HG03066 (cell line): ENCODE measurements at regions not wholly inside any gene's neighbourhood (a gene's known extent, or its start where the extent isn't known, plus 50 kb on each side); places are given as distances from the start of the nearest gene placed in this dataset.

Source experiments
- ATAC-seq: cut with Tn5 transposase; IDR thresholded peaks from one replicate; pipeline ENCODE4 v1.9.1; 2021; ENCODE audit warnings: low read depth; ENCODE audit not compliant: unreplicated experiment

GRCh38 chr12:118835926-118836325 is 145.4 kb upstream of the SRRM4 start:
- no peak for ATAC-seq

DNA sequence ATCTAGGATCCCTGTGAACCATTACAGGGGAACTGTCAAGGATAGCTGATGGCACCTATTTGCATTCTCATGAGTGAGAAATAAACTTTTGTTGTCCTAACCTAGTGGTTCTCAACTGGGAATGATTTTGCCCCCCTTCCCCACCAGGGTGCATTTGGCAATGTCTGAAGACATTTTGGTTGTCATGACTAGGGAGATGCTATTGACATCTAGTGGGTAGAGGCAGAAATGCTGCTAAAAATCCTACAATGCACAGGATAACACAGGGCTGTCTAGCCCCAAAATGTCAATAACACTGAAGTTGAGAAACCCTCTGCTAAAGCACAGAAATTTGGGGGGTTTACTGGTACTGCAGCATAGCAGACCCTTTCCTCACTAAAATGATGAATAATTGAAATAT is 140.9 kb upstream of the SRRM4 start:
- ATAC-seq: no peak

DNA sequence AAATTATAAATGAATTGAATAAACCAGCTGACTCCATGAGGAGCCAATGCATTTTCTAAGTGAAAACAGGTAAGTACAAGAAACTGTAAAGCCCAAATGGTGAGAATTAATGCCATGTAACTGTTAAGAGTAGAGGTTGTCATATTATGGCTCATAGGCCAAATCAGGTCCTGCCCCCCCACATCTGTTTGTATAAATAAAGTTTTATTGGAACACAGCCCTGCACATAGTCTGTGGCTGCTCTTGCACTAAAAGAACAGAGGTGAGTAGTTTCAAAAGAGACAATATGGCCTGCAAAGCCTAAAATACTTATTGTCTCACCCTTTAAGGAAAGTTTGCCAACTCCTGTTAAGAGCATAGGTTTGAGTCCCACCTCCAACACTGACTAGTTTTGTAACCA is 140.5 kb upstream of the SRRM4 start:
- ATAC-seq: no peak

- no peak for ATAC-seq
These were observed 139.8 kb upstream of the SRRM4 start for GRCh38 chr12:118841588-118841987.

GRCh38 chr12:118842866-118843265 is 138.5 kb upstream of the SRRM4 start:
- no peak for ATAC-seq

DNA sequence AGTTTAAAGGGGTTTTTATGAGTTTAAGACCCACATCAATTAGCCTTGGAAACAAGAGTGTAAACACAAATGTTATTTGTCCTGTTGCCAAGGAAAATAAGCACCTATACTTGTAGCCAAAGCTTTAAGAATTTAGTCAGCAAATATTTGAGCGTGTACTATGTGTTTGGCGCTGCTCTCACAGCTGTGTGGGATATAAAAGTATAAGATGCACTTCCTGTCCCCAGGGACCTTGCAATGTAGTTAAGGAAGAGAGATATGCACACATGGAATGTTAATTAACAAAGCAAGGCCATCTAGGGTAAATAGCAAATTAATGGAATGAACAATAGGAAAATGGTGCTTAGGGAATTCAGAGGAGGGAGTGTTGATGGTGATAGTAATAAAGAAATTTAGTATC is 134.9 kb upstream of the SRRM4 start:
- ATAC-seq: no peak

DNA sequence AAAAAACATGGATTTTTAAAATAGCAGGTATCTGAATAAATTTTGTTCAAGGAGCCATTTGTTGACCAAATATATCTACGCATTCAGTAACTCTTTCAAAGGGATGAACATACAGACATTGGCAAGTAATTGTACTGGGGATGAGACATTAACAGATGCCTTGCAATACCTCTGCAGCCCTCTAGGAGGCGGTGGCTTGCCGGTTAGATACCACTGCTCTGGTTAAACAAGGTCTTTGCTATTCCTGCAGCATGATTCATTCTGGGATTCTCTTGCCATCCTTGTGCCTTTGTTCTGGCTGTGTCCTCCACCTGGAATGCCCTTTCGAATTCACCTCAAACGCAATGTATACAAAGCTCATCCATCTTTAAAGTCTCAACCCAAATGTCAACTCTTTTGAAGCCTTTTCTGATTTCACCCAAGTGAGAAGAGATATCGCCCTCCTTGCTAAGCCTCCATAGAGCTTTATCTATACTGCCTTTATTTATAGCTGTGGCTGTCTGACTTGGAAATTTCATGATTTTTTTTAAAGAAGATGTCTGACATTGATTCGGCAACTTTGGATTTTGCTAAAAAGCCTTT is 131.0 kb upstream of the SRRM4 start:
- ATAC-seq: no peak

GRCh38 chr12:118851891-118852290 is 129.4 kb upstream of the SRRM4 start:
- ATAC-seq: no peak

GRCh38 chr12:118853634-118854033 is 127.7 kb upstream of the SRRM4 start:
- no peak for ATAC-seq

DNA sequence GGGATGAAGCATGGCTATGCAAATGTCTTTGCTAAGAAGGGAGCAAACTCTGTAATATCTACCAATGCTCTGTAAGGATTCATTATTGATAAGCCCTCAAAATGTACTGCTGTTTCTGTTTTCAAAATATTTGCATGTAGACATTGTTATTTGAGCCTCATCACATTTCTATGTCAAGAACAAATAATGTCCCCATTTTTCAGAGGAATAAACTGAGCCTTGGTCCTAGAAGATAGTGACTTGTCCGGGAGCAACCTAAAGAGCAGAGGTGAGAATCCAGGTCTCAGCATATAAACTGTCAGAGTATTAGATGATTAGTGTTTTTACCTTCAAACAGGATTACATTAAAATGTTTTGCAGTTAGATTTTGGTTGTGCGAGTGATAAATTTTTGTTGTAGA is 125.5 kb upstream of the SRRM4 start:
- ATAC-seq: no peak

- ATAC-seq: no peak
These were observed 115.0 kb upstream of the SRRM4 start for GRCh38 chr12:118866346-118866745.

- ATAC-seq: no peak
These were observed 110.8 kb upstream of the SRRM4 start for GRCh38 chr12:118870551-118870950.

GRCh38 chr12:118874698-118875548 is 106.4 kb upstream of the SRRM4 start:
- ATAC-seq: no peak

DNA sequence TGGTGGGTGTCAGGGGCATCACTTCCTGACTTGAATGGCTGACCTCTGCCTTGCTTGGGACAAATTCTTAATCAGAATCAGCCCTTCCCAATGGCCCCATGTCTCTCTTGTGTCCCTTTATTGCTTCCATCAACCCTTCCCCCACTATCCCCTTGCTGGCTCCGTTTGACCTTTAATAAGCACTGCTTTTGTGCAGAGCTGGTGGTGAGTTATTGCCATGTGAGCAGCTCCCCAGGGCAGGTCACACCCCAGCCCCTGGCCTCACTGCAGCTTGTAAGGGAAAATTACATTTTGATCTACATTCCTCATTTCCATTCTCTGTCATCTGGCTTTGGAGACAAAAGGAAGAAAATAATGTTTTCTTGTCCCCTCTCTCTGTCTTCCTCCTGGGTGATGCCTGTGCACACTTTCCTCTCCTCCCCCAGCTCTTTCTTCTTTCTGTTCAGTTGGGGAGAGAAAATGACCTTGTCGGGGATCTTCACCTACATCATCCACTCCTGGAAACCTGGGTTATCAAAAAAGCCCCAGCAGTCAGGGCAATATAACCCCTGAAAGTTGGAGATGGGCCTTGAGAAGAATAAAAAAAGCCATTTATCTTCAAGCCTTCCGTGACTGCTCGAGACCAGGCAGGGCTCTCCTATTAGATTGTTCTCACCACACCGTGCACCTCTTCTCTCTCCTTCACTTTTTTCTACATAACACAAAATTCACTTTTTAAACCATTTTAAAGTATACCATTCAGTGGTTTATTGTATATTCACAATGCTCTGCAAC is 100.4 kb upstream of the SRRM4 start:
- ATAC-seq: no peak

DNA sequence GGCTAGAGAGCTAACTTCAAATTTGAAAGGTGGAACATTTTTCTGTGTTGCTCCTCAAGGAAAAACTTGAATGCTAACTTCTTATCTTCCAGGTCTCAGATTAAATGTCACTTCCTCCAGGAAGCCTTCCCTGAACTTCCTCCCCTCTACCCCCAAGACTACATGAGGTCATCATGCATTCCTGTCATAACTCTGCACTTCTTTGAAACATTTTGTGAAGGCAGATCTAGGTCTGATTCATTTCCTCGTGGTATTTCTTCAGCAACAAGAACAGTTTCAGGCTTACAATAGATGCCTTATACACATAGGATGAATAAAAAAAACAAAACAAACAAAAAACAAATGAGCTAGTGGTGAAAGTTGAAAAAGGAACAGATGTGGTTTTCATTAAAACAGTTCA is 97.1 kb upstream of the SRRM4 start:
- no peak for ATAC-seq

- ATAC-seq: no peak
These were observed 80.3 kb upstream of the SRRM4 start for GRCh38 chr12:118900993-118901392.

GRCh38 chr12:118908811-118909210 is 72.5 kb upstream of the SRRM4 start:
- no peak for ATAC-seq

- ATAC-seq: no peak
These were observed 68.6 kb upstream of the SRRM4 start for GRCh38 chr12:118912697-118913270.

- no peak for ATAC-seq
These were observed 59.6 kb upstream of the SRRM4 start for GRCh38 chr12:118921761-118922160.

GRCh38 chr12:118922405-118922804 is 58.9 kb upstream of the SRRM4 start:
- ATAC-seq: no peak

GRCh38 chr12:118925407-118925806 is 55.9 kb upstream of the SRRM4 start:
- ATAC-seq: no peak
